GM19025 (cell line): ENCODE measurements at regions not wholly inside any gene's neighbourhood (a gene's known extent, or its start where the extent isn't known, plus 50 kb on each side); places are given as distances from the start of the nearest gene placed in this dataset.
A peak's percentile ranks its signal among the peaks of the same experiment; 100 is the strongest.
"Not testable (repeated sequence)": the region's sequence is repeated elsewhere in the genome, so short reads cannot be mapped to it uniquely, and the experiment has no call there.

ENCODE experiments used
- ATAC-seq: cut with Tn5 transposase; IDR thresholded peaks from one replicate; pipeline ENCODE4 v1.9.1; 2021; ENCODE audit warnings: mild to moderate bottlenecking, low read depth, moderate library complexity; ENCODE audit not compliant: unreplicated experiment

- ATAC-seq, result no peak
Observed at GRCh38 chr18:70421471-70422390, 132.9 kb downstream of the SOCS6 start.

GRCh38 chr18:70420146-70420898 is 131.5 kb downstream of the SOCS6 start:
- ATAC-seq, result no peak

GRCh38 chr18:70419526-70419925 is 130.7 kb downstream of the SOCS6 start:
- ATAC-seq, result no peak

GRCh38 chr18:70418546-70419311 is 129.9 kb downstream of the SOCS6 start:
- ATAC-seq, result peak; percentile 97

- ATAC-seq, result no peak
Observed at GRCh38 chr18:70417847-70418246, 129.0 kb downstream of the SOCS6 start.

GRCh38 chr18:70416496-70416895 is 127.7 kb downstream of the SOCS6 start:
- no peak for ATAC-seq

GRCh38 chr18:70415823-70416488 is 127.1 kb downstream of the SOCS6 start:
- no peak for ATAC-seq

GRCh38 chr18:70414315-70414900 is 125.6 kb downstream of the SOCS6 start:
- ATAC-seq, result no peak

GRCh38 chr18:70413455-70413854 is 124.6 kb downstream of the SOCS6 start:
- no peak for ATAC-seq

GRCh38 chr18:70411876-70412435 is 123.1 kb downstream of the SOCS6 start:
- ATAC-seq, result no peak

- no peak for ATAC-seq
Observed at GRCh38 chr18:70411307-70411706, 122.5 kb downstream of the SOCS6 start.

GRCh38 chr18:70405052-70405451 is 116.2 kb downstream of the SOCS6 start:
- no peak for ATAC-seq

GRCh38 chr18:70400476-70400875 is 111.6 kb downstream of the SOCS6 start:
- ATAC-seq, result no peak

GRCh38 chr18:70398076-70398475 is 109.2 kb downstream of the SOCS6 start:
- no peak for ATAC-seq

- no peak for ATAC-seq
Observed at GRCh38 chr18:70397259-70397925, 108.5 kb downstream of the SOCS6 start.

- not testable (repeated sequence) for ATAC-seq
Observed at GRCh38 chr18:70395771-70396170, 106.9 kb downstream of the SOCS6 start.

- no peak for ATAC-seq
Observed at GRCh38 chr18:70394672-70395071, 105.8 kb downstream of the SOCS6 start.

- no peak for ATAC-seq
Observed at GRCh38 chr18:70390371-70391090, 101.7 kb downstream of the SOCS6 start.
